ENCODE measurements at regions not wholly inside any gene's neighbourhood (a gene's known extent, or its start where the extent isn't known, plus 50 kb on each side); places are given as distances from the start of the nearest gene placed in this dataset.

- no peak for TF ChIP-seq CTCF (IDR thresholded peaks at IDR 0.05)
- TF ChIP-seq ZFX (IDR thresholded peaks at IDR 0.05; ENCODE audit: borderline replicate concordance): no peak
Observed at GRCh38 chr15:61759639-61760038, 300.6 kb downstream of the VPS13C start.
